ENCODE measurements at regions not wholly inside any gene's neighbourhood (a gene's known extent, or its start where the extent isn't known, plus 50 kb on each side); places are given as distances from the start of the nearest gene placed in this dataset.

- H3K27ac Mint-ChIP-seq: no peak overlapping the region
- TF ChIP-seq CTCF (IDR thresholded peaks at IDR 0.05; ENCODE audit: unreplicated experiment): no peak
- peaks cover 2% of the 10 kb centered on the region for H3K27me3 Mint-ChIP-seq
- peaks cover 2% of the 10 kb centered on the region for H3K9me3 Mint-ChIP-seq (ENCODE audit: low read depth)
- H3K36me3 Mint-ChIP-seq (ENCODE audit: insufficient read depth): no peaks in the 10 kb centered on the region
- no peak for DNase-seq (ENCODE audit: low spot score, unreplicated experiment)
- no peak overlapping the region for H3K4me3 Mint-ChIP-seq (ENCODE audit: low read depth)
- peaks cover 15% of the 10 kb centered on the region for H3K4me1 Mint-ChIP-seq (ENCODE audit: low read depth)
These were observed 244.9 kb downstream of the C12orf50 start for GRCh38 chr12:87784350-87784749.

GRCh38 chr12:87783467-87783866, 245.7 kb downstream of the C12orf50 start:
- Mint-ChIP-seq H3K4me3 (ENCODE audit: low read depth) (no peak overlapping the region), H3K9me3 (ENCODE audit: low read depth) (peaks cover 2% of the 10 kb centered on the region), H3K4me1 (ENCODE audit: low read depth) (peaks cover 7% of the 10 kb centered on the region), H3K36me3 (ENCODE audit: insufficient read depth) (no peaks in the 10 kb centered on the region), H3K27ac (no peak overlapping the region), H3K27me3 (peaks cover 2% of the 10 kb centered on the region)
- TF ChIP-seq CTCF (IDR thresholded peaks at IDR 0.05; ENCODE audit: unreplicated experiment): no peak
- no peak for DNase-seq (ENCODE audit: low spot score, unreplicated experiment)

- peaks cover 2% of the 10 kb centered on the region for H3K9me3 Mint-ChIP-seq (ENCODE audit: low read depth)
- no peak overlapping the region for H3K4me3 Mint-ChIP-seq (ENCODE audit: low read depth)
- no peak for TF ChIP-seq CTCF (IDR thresholded peaks at IDR 0.05; ENCODE audit: unreplicated experiment)
- peaks cover 7% of the 10 kb centered on the region for H3K4me1 Mint-ChIP-seq (ENCODE audit: low read depth)
- H3K36me3 Mint-ChIP-seq (ENCODE audit: insufficient read depth): no peaks in the 10 kb centered on the region
- peaks cover 2% of the 10 kb centered on the region for H3K27me3 Mint-ChIP-seq
- DNase-seq (ENCODE audit: low spot score, unreplicated experiment): no peak
- H3K27ac Mint-ChIP-seq: no peak overlapping the region
These were observed 246.4 kb downstream of the C12orf50 start for GRCh38 chr12:87782838-87783237.

GRCh38 chr12:87779858-87780498, 249.2 kb downstream of the C12orf50 start:
- H3K9me3 Mint-ChIP-seq (ENCODE audit: low read depth): no peaks in the 10 kb centered on the region
- H3K36me3 Mint-ChIP-seq (ENCODE audit: insufficient read depth): no peaks in the 10 kb centered on the region
- peaks cover 2% of the 10 kb centered on the region for H3K27me3 Mint-ChIP-seq
- peaks cover 7% of the 10 kb centered on the region for H3K4me1 Mint-ChIP-seq (ENCODE audit: low read depth)
- H3K4me3 Mint-ChIP-seq (ENCODE audit: low read depth): no peak overlapping the region
- no peak for DNase-seq (ENCODE audit: low spot score, unreplicated experiment)
- H3K27ac Mint-ChIP-seq: no peak overlapping the region
- no peak for TF ChIP-seq CTCF (IDR thresholded peaks at IDR 0.05; ENCODE audit: unreplicated experiment)

- Mint-ChIP-seq H3K4me1 (ENCODE audit: low read depth) (peaks cover 7% of the 10 kb centered on the region), H3K9me3 (ENCODE audit: low read depth) (no peaks in the 10 kb centered on the region), H3K36me3 (ENCODE audit: insufficient read depth) (no peaks in the 10 kb centered on the region), H3K4me3 (ENCODE audit: low read depth) (no peak overlapping the region), H3K27ac (no peak overlapping the region), H3K27me3 (peaks cover 2% of the 10 kb centered on the region)
- TF ChIP-seq CTCF (IDR thresholded peaks at IDR 0.05; ENCODE audit: unreplicated experiment): no peak
- DNase-seq (ENCODE audit: low spot score, unreplicated experiment): no peak
These were observed 250.2 kb downstream of the C12orf50 start for GRCh38 chr12:87779016-87779415.
